HG03558 (cell line): ENCODE measurements at regions not wholly inside any gene's neighbourhood (a gene's known extent, or its start where the extent isn't known, plus 50 kb on each side); places are given as distances from the start of the nearest gene placed in this dataset.
"Not testable (repeated sequence)": the region's sequence is repeated elsewhere in the genome, so short reads cannot be mapped to it uniquely, and the experiment has no call there.

ENCODE experiments used
- ATAC-seq: cut with Tn5 transposase; IDR thresholded peaks from one replicate; pipeline ENCODE4 v1.9.1; 2021; ENCODE audit warnings: moderate number of reproducible peaks; ENCODE audit not compliant: unreplicated experiment; ENCODE audit errors: extremely low read depth

DNA sequence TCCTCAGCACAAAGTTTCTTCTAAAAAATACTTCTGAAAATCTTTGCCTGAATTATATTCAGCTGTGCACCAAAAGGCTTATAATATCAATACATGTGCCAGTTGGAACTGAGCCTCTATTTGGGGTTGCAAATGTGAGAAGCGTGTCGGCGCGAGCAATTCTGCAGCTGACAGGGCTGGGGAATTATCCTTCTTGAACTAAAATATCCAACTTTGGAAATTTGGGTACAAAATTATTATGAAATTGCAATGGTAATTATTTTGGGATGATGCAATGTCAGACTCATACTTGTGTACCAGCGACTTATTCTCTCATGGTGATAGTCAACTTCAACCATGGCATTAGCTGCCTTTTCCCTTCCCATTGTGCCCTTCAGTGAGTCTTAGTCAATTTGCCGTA lies 507.0 kb upstream of the KLF6 start:
- ATAC-seq, result no peak

GRCh38 chr10:4285121-4285520 lies 500.1 kb upstream of the KLF6 start:
- no peak for ATAC-seq

GRCh38 chr10:4283846-4284610 lies 499.0 kb upstream of the KLF6 start:
- no peak for ATAC-seq

DNA sequence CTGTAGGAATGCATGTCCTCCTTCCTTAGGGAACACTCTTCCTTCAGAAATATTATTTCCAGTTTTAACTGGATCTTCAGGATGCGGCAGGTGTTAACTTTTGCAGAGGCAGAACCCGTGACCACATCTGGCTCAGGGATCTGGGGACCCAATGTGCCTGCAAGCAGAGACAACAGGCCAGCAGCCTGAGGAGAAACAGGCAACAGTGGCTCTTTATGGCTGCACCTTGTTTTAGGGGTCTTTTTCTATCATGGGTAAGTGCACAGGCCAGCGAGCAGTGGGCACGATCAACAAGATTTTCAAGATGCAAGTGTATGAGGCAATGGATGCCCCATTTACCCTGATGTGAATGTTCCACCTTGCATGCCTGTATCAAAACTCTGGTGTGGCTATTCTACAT lies 497.5 kb upstream of the KLF6 start:
- ATAC-seq, result no peak

DNA sequence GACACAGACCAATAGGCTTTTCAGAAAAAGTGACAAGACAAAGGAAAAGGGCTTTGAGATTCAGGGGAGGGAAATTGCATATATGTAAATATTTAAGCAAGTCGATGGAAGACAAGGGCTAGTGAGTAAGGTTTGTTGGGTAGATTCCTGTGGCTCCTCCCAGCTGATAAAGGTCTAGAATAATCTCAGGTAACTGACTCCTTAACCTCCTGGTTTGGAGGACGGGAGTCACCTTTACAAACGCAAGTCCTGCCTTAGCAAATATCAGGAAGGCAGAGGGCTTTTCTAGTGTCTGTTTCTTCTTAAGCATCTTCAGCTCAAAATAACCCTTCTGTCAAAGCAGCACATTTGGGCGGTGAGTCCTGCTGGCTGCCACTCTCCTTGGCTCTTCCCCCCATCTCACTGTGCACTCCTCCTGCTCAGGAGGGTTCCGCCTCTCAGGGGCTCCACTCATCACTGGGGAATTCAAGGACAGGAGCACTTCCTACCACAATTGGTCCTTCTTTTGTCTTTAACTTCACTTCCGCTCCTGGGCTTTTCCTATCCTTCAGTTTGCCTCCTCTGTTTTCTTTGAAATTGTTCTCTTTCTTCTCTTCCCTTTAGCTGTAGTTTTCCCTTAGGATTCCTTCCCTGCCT lies 496.3 kb upstream of the KLF6 start:
- no peak for ATAC-seq

- ATAC-seq, result no peak
These were observed 495.6 kb upstream of the KLF6 start for GRCh38 chr10:4280461-4281189.

DNA sequence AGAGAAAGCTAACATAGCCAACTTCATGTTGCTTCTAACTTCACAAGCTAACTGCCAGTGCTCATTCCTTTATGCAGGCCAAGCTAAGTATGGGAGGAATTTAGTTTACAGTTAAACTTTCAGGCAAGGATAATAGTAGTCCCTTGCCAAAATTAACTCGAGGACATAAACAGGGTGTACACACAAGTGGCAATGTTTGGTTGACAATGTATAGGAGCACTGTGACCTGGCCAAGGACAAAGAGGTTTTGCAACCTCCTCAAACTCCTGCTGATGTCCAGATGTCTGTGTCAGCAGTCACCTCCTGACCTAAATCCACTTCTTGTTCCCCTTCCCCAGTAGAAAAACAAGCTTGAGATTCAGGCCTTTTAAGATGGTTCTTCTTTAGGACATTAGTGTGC lies 494.6 kb upstream of the KLF6 start:
- no peak for ATAC-seq

DNA sequence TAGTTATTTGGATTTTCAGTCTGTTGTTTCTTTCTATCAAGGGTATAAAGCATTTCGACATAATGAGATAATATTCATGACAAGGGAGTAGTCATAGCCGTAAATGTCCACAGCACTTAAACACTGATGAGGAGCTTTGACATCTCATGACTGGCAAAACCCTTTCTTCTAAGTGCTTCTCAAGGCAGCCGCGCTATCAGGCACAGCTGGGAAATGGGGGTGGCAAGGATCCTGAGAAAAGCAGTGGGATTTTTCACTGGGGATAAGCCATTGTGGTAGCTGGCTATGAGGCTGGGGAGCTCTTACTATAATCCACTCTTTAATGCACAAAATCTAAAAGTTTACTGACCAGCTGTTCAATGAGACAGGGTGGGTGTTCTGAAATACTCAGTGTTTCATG lies 493.2 kb upstream of the KLF6 start:
- no peak for ATAC-seq

DNA sequence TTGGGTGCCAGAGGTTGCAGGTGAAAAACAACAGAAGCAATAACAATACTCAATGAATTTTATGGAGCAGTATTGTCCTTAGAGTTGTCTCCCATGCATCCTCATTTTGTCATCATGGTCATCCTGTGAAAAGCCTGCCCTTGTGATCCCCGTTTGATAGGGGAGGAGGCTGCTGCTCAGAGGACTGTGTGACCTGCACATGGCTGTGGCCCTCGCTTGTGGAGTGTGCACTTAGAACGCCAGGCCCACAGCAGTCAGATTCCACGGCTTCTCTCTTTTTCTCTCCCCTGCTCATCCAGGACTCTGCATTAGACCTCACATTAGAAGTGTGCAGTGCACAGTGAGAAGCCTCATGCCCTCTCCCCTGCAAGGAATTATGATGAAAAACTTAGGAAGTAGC lies 491.1 kb upstream of the KLF6 start:
- no peak for ATAC-seq

DNA sequence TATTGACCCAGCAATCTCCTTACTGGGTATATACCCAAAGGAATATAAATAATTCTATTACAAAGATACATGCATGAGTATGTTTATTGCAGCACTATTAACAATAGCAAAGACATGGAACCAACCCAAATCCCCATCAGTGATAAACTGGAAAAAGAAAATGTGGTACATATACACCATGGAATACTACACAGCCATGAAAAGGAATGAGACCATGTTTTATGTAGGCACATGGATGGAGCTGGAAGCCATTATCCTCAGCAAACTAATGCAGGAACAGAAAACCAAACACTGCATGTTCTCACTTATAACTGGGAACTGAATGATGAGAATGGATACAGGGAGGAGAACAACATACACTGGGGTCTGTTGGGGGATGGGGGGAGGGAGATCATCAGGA lies 489.7 kb upstream of the KLF6 start:
- ATAC-seq, result not testable (repeated sequence)

GRCh38 chr10:4271193-4271592 lies 486.2 kb upstream of the KLF6 start:
- ATAC-seq, result no peak

- no peak for ATAC-seq
These were observed 485.1 kb upstream of the KLF6 start for GRCh38 chr10:4270116-4270515.

GRCh38 chr10:4268490-4268889 lies 483.5 kb upstream of the KLF6 start:
- ATAC-seq, result not testable (repeated sequence)

GRCh38 chr10:4267086-4267773 lies 482.2 kb upstream of the KLF6 start:
- no peak for ATAC-seq

DNA sequence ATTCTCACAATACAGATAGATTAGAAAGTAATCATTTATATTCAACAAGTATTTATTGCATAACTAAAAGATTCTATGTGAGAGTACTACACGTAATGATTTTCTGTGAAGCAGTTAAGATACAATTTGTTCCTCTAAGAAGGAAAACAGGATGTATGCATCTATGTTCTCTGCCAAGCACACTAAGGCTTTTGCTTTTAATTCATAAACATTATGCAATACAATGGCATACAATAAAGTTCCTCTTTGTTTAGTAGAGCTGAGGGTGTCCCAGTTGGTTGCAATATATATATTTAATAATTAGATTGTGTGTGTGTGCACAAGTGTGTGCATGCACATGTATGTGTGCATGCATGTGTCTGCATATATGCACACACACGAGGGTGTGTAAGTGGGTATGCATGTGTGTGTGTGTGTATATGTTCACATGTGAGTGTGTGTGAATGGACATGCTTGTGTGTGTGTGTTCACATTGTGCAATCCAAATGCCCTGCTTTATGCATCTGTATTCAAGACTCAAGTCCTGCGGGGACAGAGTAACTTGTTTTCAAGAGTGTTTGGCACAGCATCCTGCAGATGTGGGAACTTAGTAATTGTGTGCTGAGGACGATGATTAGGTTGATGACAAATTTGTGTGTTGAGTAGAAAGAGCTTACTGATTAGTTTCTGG lies 481.5 kb upstream of the KLF6 start:
- no peak for ATAC-seq

- no peak for ATAC-seq
These were observed 481.0 kb upstream of the KLF6 start for GRCh38 chr10:4265964-4266363.

- ATAC-seq, result no peak
These were observed 479.3 kb upstream of the KLF6 start for GRCh38 chr10:4264209-4264865.

- ATAC-seq, result no peak
These were observed 478.6 kb upstream of the KLF6 start for GRCh38 chr10:4263601-4263921.

DNA sequence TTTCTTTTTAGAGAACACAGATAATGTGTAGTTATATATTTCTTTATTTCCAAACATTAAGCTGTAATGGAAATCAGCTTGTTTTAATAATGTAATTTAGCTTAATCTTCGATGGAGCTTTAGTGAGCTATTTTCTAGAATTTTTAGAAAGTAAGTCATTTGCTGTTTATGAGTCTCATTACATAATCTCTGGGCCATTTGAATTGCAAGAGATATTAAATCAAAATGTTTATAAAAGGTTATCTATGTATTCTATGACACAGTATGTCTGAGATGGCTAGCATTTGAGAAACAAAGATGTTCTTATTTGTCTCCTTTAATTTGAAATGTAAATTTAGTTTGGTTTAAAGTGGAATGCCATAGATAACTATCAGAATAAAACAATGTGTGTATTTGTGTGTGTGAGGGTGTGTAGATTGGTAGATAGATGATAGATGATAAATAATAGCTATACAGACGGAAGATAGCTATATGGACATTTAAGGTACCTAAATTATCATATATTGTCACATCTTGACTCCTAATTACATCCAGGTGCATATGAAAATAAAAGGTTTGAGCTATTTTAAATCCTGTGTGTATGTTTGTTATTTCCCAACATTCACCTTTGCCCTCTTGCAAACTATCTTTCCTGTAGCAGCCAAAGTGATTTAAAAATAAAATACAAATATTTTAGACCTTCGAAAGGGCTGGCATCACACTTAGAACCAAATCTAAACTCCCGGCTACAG lies 478.0 kb upstream of the KLF6 start:
- ATAC-seq, result no peak
